ENCODE measurements at regions not wholly inside any gene's neighbourhood (a gene's known extent, or its start where the extent isn't known, plus 50 kb on each side); places are given as distances from the start of the nearest gene placed in this dataset.
"Not testable (repeated sequence)": the region's sequence is repeated elsewhere in the genome, so short reads cannot be mapped to it uniquely, and the experiment has no call there.

- DNase-seq = no peak
Measured at GRCh38 chr3:27661797-27662196, 60.3 kb downstream of the EOMES start.

- DNase-seq = peak; percentile 44
Measured at GRCh38 chr3:27659279-27660021, 62.7 kb downstream of the EOMES start.

DNA sequence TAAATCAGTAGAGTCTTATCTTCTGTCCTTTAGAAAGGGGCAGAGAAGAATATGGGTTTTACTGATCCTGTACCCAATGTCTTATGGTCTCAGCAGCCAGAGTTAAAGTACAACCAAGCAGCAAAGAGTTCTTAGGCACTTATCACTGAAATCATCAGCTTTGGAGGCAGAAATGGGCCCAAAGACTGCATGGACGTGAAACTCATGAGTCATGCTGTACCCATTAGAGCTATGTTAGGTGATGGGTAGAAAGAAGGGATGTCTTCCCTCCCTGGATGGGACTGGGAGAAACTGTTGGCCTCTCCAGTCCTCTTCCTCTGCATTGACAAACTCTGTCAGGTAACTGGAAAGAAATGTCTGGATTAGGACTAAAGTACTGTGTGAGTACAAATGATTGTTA, 63.4 kb downstream of the EOMES start:
- DNase-seq = no peak

DNA sequence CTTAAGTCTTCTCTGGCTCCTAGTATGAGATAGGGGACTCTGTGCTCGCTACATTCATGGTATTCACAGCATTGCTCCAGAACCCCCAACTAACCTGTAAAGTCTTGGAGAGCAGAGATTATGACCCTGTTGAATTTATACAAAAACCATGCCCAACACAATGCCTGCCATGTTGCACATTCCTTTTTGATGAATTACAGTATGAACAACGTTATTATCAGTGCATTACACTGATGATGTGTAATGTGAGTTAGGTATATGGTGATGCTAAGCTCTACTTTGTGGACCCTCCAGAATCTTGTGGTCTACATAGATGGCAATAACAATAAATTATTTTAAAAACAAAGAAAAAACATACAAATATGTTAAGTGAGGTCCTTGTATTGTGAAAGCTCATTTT, 64.3 kb downstream of the EOMES start:
- DNase-seq = no peak

- DNase-seq = no peak
Measured at GRCh38 chr3:27657404-27657803, 64.7 kb downstream of the EOMES start.

- no peak for DNase-seq
Measured at GRCh38 chr3:27656790-27657189, 65.3 kb downstream of the EOMES start.

GRCh38 chr3:27655547-27655946, 66.6 kb downstream of the EOMES start:
- DNase-seq = no peak

GRCh38 chr3:27653803-27654558, 68.1 kb downstream of the EOMES start:
- DNase-seq = no peak

DNA sequence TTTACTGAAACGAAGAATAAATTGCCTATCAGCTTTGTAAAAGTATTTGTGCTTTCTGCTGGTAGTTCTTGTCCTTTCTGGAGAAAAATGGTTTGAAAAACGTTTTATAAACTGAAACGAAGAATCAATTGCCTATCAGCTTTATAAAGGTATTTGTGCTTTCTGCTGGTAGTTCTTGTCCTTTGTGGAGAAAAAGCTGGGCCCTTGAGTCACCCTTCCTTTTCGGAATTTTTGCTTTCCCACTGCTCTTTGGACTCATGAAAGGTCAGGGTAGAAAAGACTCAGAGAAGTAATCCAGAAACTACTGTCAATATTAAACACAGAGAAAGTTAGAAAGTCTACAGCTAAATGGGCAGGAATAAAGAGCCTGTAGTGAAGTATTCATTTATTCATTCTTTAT, 72.8 kb downstream of the EOMES start:
- no peak for DNase-seq

GRCh38 chr3:27646896-27647295, 75.2 kb downstream of the EOMES start:
- no peak for DNase-seq

- DNase-seq = no peak
Measured at GRCh38 chr3:27644941-27645340, 77.2 kb downstream of the EOMES start.

- DNase-seq = no peak
Measured at GRCh38 chr3:27643355-27643754, 78.8 kb downstream of the EOMES start.

GRCh38 chr3:27642796-27643195, 79.3 kb downstream of the EOMES start:
- no peak for DNase-seq

DNA sequence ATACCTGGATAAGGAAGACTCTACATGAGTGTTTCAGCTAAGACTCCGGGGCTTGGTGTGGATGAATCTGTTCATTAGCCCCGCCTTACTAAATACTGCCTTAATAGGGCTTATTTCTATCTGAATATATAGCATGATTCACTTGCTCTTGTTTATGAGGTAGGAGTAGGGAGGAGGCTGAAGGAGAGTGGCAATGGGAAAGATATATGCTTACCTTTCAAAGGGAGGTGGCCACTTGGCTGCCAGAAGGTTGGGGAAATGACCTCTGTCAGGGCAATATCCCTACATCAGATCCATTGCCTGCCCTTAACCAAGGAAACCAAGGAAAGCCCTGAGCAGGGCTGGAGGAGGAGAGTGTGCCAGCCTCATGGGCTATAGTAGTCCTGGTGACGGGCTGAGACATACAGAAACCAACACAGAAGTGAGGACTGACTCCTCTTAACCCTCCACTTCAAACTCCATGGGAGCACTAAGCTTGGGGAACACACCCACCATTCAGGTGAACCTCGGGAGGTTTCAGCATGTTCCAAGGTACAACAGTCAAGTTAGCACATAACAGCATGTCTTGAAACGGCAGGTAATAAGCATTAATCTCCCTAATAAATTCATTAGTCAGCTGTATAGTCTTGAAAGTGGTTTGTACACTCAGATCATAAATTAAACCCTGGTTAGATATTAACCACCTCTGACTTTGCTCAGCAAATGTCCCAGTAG, 80.1 kb downstream of the EOMES start:
- no peak for DNase-seq

DNA sequence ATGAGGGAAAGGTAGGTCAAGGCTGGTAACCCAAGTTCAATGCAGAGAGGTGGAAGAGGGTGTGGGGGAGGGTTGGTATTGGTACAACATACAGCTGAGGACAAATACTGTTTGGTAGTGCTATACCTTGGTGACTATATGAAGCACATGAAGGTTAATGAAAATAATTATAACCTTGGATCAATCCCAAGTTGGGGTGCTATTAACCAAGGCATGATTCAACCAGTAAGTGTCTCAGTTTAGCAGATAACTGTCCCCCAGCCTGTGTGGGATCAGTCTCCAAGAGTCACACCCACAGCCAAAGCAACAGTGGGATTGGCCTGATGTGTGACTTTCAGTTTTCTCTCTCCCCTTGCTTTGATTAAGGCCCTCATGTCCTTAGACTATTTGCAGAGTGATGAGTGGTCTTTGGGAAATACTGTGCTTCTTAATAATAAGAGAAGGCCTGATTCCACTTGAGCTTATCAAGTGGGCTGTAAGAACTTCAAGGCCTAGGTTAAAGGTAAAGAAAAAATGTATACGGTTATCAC, 80.8 kb downstream of the EOMES start:
- no peak for DNase-seq

- DNase-seq = no peak
Measured at GRCh38 chr3:27639271-27639670, 82.9 kb downstream of the EOMES start.

DNA sequence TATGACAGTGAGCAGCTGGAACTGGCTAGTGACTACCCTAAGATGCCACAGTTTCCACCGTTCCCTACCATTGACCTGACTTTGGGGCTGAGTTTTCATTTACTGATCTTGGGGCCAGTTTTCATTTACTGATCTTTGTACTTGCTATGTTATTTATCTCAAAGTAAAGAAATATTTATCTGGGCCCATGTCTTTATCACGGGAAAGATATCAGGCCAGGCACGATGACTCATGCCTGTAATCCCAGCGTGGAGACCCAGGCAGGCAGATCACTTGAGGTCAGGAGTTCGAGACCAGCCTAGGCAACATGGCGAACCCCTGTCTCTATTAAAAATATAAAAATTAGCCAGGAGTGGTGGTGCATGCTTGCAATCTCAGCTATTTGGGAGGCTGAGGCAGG, 83.5 kb downstream of the EOMES start:
- no peak for DNase-seq

GRCh38 chr3:27637346-27637995, 84.7 kb downstream of the EOMES start:
- no peak for DNase-seq

- not testable (repeated sequence) for DNase-seq
Measured at GRCh38 chr3:27635006-27635405, 87.1 kb downstream of the EOMES start.

GRCh38 chr3:27633224-27633545, 88.9 kb downstream of the EOMES start:
- DNase-seq = no peak

DNA sequence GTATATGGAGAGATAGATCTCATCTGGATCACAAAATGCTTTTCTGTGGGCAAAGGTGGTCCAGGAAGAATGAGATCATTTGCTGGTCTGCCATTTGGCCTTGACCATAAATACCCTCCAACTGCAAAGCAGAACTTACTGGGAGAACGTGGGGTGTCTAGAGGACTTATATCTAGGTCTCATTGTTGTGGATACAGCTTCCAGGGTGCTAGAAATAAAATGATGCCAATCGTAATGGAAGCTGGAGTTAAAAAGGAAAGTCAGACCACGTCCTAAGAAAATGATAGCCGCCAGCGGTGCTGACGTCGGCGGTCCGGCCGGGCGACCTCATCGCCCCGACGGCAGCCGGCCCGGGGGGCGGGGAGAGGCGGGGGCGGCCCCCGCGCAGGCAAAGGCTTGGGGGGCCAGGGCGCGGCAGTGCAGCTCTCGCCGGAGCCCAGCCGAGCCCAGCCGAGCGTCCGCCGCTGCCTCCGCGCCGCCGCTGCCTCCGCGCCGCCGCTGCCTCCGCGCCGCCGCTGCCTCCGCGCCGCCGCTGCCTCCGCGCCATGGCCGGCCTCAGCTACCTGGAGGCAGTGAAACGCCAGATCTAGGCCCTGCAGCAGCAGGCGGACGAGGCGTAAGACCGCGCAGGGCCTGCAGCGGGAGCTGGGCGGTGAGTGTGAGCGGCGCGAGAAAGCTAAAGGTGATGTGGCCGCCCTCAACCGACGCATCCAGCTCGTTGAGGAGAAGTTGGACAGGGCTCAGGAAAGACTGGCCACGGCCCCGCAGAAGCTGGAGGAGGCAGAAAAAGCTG, 89.5 kb downstream of the EOMES start:
- DNase-seq = peak; percentile 44

- no peak for DNase-seq
Measured at GRCh38 chr3:27630885-27631284, 91.2 kb downstream of the EOMES start.

All from stimulated activated CD4-positive, alpha-beta T cell treated with anti-CD3 and anti-CD28 coated beads, Interleukin-4, amount 100 ng/mL, for 1 hour (primary cell).